Endothelial cell of umbilical vein (primary cell): ENCODE measurements at regions not wholly inside any gene's neighbourhood (a gene's known extent, or its start where the extent isn't known, plus 50 kb on each side); places are given as distances from the start of the nearest gene placed in this dataset.

Experiments
- BruUV-seq: library from RNA; stranded (reverse); fragments of 400-500 nt; replicated peaks from 2 replicates; lab custom pipeline; 2021; lab: Mats Ljungman, UMichigan
- CTCF ChIA-PET: fragments of 300-600, 350-600 bp; sonication (Branson Sonifier 250); formaldehyde crosslinking; loops from one replicate; lab custom pipeline; 2021; ENCODE audit warnings: antibody characterized with exemption, inconsistent platforms; lab: Charles Lee
- POLR2A ChIA-PET: fragments of 300-600, 350-600 bp; sonication (Branson Sonifier 250); formaldehyde crosslinking; loops from one replicate; lab custom pipeline; 2021; ENCODE audit warnings: antibody characterized with exemption, inconsistent platforms; lab: Charles Lee
- DNase-seq: peaks from one replicate; pipeline ENCODE4 v3.0.0-alpha.2; 2011; ENCODE audit warnings: low read depth, low spot score
- FAIRE-seq: peaks from 2 replicates; lab custom pipeline; 2011; peaks lifted over from hg19 to GRCh38; lab: Jason Lieb, UNC
- H2AFZ ChIP-seq: 2 replicates; pipeline ENCODE4 v1.6.0; 2012; ENCODE audit warnings: low read depth, low read length, control low read depth, inconsistent platforms
- H3K27ac ChIP-seq: 2 replicates; pipeline ENCODE4 v1.5.1; 2011; ENCODE audit warnings: low read depth, mild to moderate bottlenecking, control low read depth, low read length, moderate library complexity; ENCODE audit not compliant: insufficient read depth
- H3K27me3 ChIP-seq, 2 experiments: 2 replicates each; pipeline versions ENCODE4 v1.6.0 to v1.6.1; 2011; ENCODE audit warnings: low read length in 2 of 2, mixed read lengths in 1 of 2; ENCODE audit not compliant: control insufficient read depth in 2 of 2, insufficient read depth in 2 of 2
- H3K36me3 ChIP-seq, 2 experiments: 2 replicates in 1 of 2; 3 replicates in 1 of 2; pipeline ENCODE4 v1.5.1; 2011; ENCODE audit warnings: low read length in 2 of 2, mild to moderate bottlenecking in 1 of 2, moderate library complexity in 1 of 2; ENCODE audit not compliant: control insufficient read depth in 2 of 2, insufficient read depth in 2 of 2; ENCODE audit errors: extremely low read depth in 1 of 2
- H3K4me1 ChIP-seq: 3 replicates; pipeline ENCODE4 v1.5.1; 2011; ENCODE audit warnings: mild to moderate bottlenecking, low read length; ENCODE audit not compliant: control insufficient read depth, insufficient read depth; ENCODE audit errors: extremely low read depth
- H3K4me2 ChIP-seq: 2 replicates; pipeline ENCODE4 v1.6.1; 2011; ENCODE audit warnings: low read length, control low read depth, mixed read lengths; ENCODE audit not compliant: insufficient read depth
- H3K4me3 ChIP-seq, 3 experiments: fragments of 200-600 bp in 1 of 3; sonication (generic), shearing (Covaris generic) in 1 of 3; replicated peaks in 1 of 3; 2 replicates each; pipeline ENCODE4 v1.5.1; 2011 to 2016; ENCODE audit warnings: control low read depth in 3 of 3, low read length in 3 of 3, mild to moderate bottlenecking in 2 of 3, inconsistent platforms in 1 of 3, low read depth in 1 of 3, moderate library complexity in 1 of 3; ENCODE audit not compliant: insufficient read depth in 1 of 3
- H3K79me2 ChIP-seq: 2 replicates; pipeline ENCODE4 v1.6.0; 2012; ENCODE audit warnings: low read length, inconsistent platforms; ENCODE audit not compliant: control insufficient read depth, insufficient read depth
- H3K9ac ChIP-seq: replicated peaks from 2 replicates; pipeline ENCODE3; 2011; ENCODE audit warnings: low read length, control low read depth; ENCODE audit not compliant: insufficient read depth; ENCODE audit errors: extremely low read depth
- H3K9me1 ChIP-seq: replicated peaks from 3 replicates; pipeline ENCODE4 v1.6.0; 2011; ENCODE audit warnings: mild to moderate bottlenecking, low read length; ENCODE audit not compliant: control insufficient read depth, insufficient read depth; ENCODE audit errors: extremely low read depth
- H3K9me3 ChIP-seq: replicated peaks from 2 replicates; pipeline ENCODE4 v1.5.1; 2012; ENCODE audit warnings: low read length, inconsistent platforms; ENCODE audit not compliant: control insufficient read depth, insufficient read depth
- H4K20me1 ChIP-seq: replicated peaks from 2 replicates; pipeline ENCODE3; 2011; ENCODE audit warnings: mild to moderate bottlenecking, low read length; ENCODE audit not compliant: control insufficient read depth, insufficient read depth; ENCODE audit errors: extremely low read depth
- CTCF ChIP-seq, 2 donors: IDR thresholded peaks; 1 replicate in 1 of 2; 2 replicates in 1 of 2; pipeline ENCODE4 v1.5.1; 2011; ENCODE audit warnings: low read length in 2 of 2, mild to moderate bottlenecking in 2 of 2, moderate library complexity in 2 of 2, control low read depth in 1 of 2, inconsistent platforms in 1 of 2, low read depth in 1 of 2; ENCODE audit not compliant: insufficient read depth in 1 of 2; ENCODE audit errors: extremely low read depth in 1 of 2
- EZH2 ChIP-seq: IDR thresholded peaks from 2 replicates; pipeline ENCODE4 v1.6.1; 2012; ENCODE audit warnings: borderline replicate concordance, low read depth, mild to moderate bottlenecking, moderate library complexity, low read length, inconsistent platforms; ENCODE audit not compliant: severe bottlenecking
- FOS ChIP-seq: IDR thresholded peaks from 2 replicates; pipeline ENCODE4 v1.6.1; 2011; ENCODE audit warnings: mild to moderate bottlenecking, low read length, moderate library complexity, borderline replicate concordance; ENCODE audit not compliant: insufficient read depth
- GATA2 ChIP-seq: IDR thresholded peaks from 2 replicates; pipeline ENCODE4 v1.7.0; 2011; ENCODE audit warnings: low read depth, mild to moderate bottlenecking, moderate library complexity, mixed read lengths, low read length; ENCODE audit not compliant: insufficient read length, insufficient read depth
- JUN ChIP-seq: IDR thresholded peaks from 2 replicates; pipeline ENCODE4 v1.6.1; 2011; ENCODE audit warnings: borderline replicate concordance, low read depth; ENCODE audit not compliant: insufficient read length, insufficient read depth
- MAX ChIP-seq: IDR thresholded peaks from 2 replicates; pipeline ENCODE4 v1.6.1; 2011; ENCODE audit not compliant: insufficient read depth, insufficient read length
- MYC ChIP-seq: IDR thresholded peaks from one replicate; pipeline ENCODE4 v1.6.1; 2011; ENCODE audit warnings: mild to moderate bottlenecking, low read depth, low read length
- POLR2A ChIP-seq: IDR thresholded peaks from 2 replicates; pipeline ENCODE4 v1.6.1; 2012; ENCODE audit warnings: low read depth, mild to moderate bottlenecking, control low read depth, low read length
- POLR2AphosphoS5 ChIP-seq: IDR thresholded peaks from 2 replicates; pipeline ENCODE4 v1.6.1; 2012; ENCODE audit warnings: low read depth, mild to moderate bottlenecking, control low read depth, low read length, moderate library complexity; ENCODE audit not compliant: insufficient read depth
- dilution Hi-C: fragments of 300-500 bp; cut with MboI; formaldehyde crosslinking; loops from one replicate; pipeline ENCODE4 v1.15.0; 2019; ENCODE audit warnings: low sequenced_read_pairs; ENCODE audit not compliant: extremely low pct_ligation_motif_present
- intact Hi-C: fragments of 100-400 bp; cut with micrococcal nuclease; formaldehyde crosslinking; loops from one replicate; pipeline ENCODE4 v1.10.0; 2022

GRCh38 chr5:111602817-111603445 lies 90.6 kb upstream of the STARD4 start:
- Histone ChIP-seq H3K36me3 (no peaks in the 10 kb centered on the region), H3K4me1 (no peaks in the 10 kb centered on the region), H2AFZ (no peak overlapping the region), H3K4me2 (no peak overlapping the region), H3K9me3 (no peaks in the 10 kb centered on the region), H3K9me1 (no peaks in the 10 kb centered on the region), H3K27ac (no peak overlapping the region), H3K4me3 (no peak overlapping the region), H3K9ac (no peak overlapping the region), H3K27me3 (no peaks in the 10 kb centered on the region), H4K20me1 (no peaks in the 10 kb centered on the region), H3K79me2 (no peaks in the 10 kb centered on the region)
- dilution Hi-C loops, result no loop called here
- ChIA-PET CTCF (interaction anchor here (1.1 kb wide), 1 partner anchor 52 kb away, joined by 3 read pairs; no protein-coding TSS in a partner anchor), POLR2A (no interaction called here)
- no peak for TF ChIP-seq EZH2
- no TSS peak for BruUV-seq
- DNase-seq (no peak), FAIRE-seq (no peak)
- intact Hi-C loops, result loop anchor here (2.0 kb wide), 1 partner anchor 18 kb away; no protein-coding TSS in a partner anchor

- Histone ChIP-seq H3K27ac (no peak overlapping the region), H3K4me1 (no peaks in the 10 kb centered on the region), H3K9me3 (no peaks in the 10 kb centered on the region), H3K9me1 (no peaks in the 10 kb centered on the region), H4K20me1 (no peaks in the 10 kb centered on the region), H3K4me2 (no peak overlapping the region), H2AFZ (no peak overlapping the region), H3K36me3 (no peaks in the 10 kb centered on the region), H3K27me3 (no peaks in the 10 kb centered on the region), H3K4me3 (no peak overlapping the region), H3K79me2 (no peaks in the 10 kb centered on the region), H3K9ac (no peak overlapping the region)
- ChIA-PET CTCF (interaction anchor here (0.9 kb wide), 1 partner anchor 48 kb away, joined by 4 read pairs; no protein-coding TSS in a partner anchor), POLR2A (no interaction called here)
- no peak for TF ChIP-seq POLR2A
- TF ChIP-seq POLR2AphosphoS5, result no peak
- TF ChIP-seq CTCF (IDR thresholded peaks at IDR 0.05; ENCODE audit: extremely low read depth in 1 of 2, insufficient read depth in 1 of 2, low read depth in 1 of 2, low read length in 2 of 2), result no peak
- no peak for TF ChIP-seq FOS
- no peak for TF ChIP-seq EZH2
- TF ChIP-seq GATA2, result no peak
- no peak for TF ChIP-seq JUN
- TF ChIP-seq MAX, result no peak
- no peak for TF ChIP-seq MYC
- no TSS peak for BruUV-seq
- FAIRE-seq (no peak), DNase-seq (no peak)
- intact Hi-C loops, result no loop called here
- dilution Hi-C loops, result no loop called here
Observed at GRCh38 chr5:111598996-111599395, 86.7 kb upstream of the STARD4 start.
